GM23248 (cell line): ENCODE measurements at regions not wholly inside any gene's neighbourhood (a gene's known extent, or its start where the extent isn't known, plus 50 kb on each side); places are given as distances from the start of the nearest gene placed in this dataset.

Experiments used
- EZH2 ChIP-seq: fragments of 200-600 bp; sonication (generic); IDR thresholded peaks from 2 replicates; pipeline ENCODE4 v1.6.1; 2018; ENCODE audit warnings: antibody characterized with exemption, mild to moderate bottlenecking; ENCODE audit not compliant: insufficient read depth, poor library complexity, severe bottlenecking
- EZH2phosphoT487 ChIP-seq: fragments of 200-600 bp; sonication (generic); IDR thresholded peaks from 2 replicates; pipeline ENCODE4 v1.6.1; 2018; ENCODE audit warnings: antibody characterized with exemption, moderate library complexity, mild to moderate bottlenecking, low read depth; ENCODE audit not compliant: insufficient read depth

DNA sequence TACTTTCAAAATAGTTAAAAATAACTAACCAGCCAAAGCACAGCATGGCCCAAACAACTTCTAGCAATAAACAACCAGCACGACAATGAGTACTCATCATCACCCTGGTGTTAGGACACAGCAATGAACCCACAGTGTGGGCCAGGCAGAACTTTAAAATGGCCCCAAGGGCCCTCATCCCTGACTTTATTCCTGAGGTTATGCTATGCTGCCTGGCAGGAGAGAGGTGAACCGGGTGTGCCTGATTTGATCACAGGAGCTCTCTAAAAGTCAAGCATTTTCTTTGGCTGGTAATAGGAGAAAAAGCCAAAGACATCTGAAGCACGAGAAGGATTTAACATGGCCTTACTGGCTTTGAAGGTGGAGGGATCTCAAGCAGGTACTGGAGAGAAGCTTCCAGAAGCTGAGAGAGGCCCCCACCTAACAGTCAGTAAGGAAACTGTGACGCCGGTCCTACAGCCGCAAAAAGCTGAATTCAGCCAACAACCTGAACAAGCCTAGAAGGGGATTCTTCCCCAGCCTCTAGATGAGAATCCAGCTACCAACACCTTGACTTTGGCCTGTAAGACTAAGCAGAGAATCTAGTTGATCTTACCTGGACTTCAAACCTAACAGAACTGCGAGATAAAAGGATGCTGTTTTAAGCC, 115.4 kb downstream of the DDX1 start:
- TF ChIP-seq EZH2, result no peak
- TF ChIP-seq EZH2phosphoT487, result no peak
